Endothelial cell of umbilical vein (primary cell): ENCODE measurements at regions not wholly inside any gene's neighbourhood (a gene's known extent, or its start where the extent isn't known, plus 50 kb on each side); places are given as distances from the start of the nearest gene placed in this dataset.

ENCODE experiments used
- EZH2 ChIP-seq: IDR thresholded peaks from 2 replicates; pipeline ENCODE4 v1.6.1; 2012; ENCODE audit warnings: borderline replicate concordance, low read depth, mild to moderate bottlenecking, moderate library complexity, low read length, inconsistent platforms; ENCODE audit not compliant: severe bottlenecking
- FOS ChIP-seq: IDR thresholded peaks from 2 replicates; pipeline ENCODE4 v1.6.1; 2011; ENCODE audit warnings: mild to moderate bottlenecking, low read length, moderate library complexity, borderline replicate concordance; ENCODE audit not compliant: insufficient read depth
- JUN ChIP-seq: IDR thresholded peaks from 2 replicates; pipeline ENCODE4 v1.6.1; 2011; ENCODE audit warnings: borderline replicate concordance, low read depth; ENCODE audit not compliant: insufficient read length, insufficient read depth
- MYC ChIP-seq: IDR thresholded peaks from one replicate; pipeline ENCODE4 v1.6.1; 2011; ENCODE audit warnings: mild to moderate bottlenecking, low read depth, low read length
- POLR2A ChIP-seq: IDR thresholded peaks from 2 replicates; pipeline ENCODE4 v1.6.1; 2012; ENCODE audit warnings: low read depth, mild to moderate bottlenecking, control low read depth, low read length
- POLR2AphosphoS5 ChIP-seq: IDR thresholded peaks from 2 replicates; pipeline ENCODE4 v1.6.1; 2012; ENCODE audit warnings: low read depth, mild to moderate bottlenecking, control low read depth, low read length, moderate library complexity; ENCODE audit not compliant: insufficient read depth
- TF ChIP-seq, protein P1 (sequence below): IDR thresholded peaks from 2 replicates; pipeline ENCODE4 v1.6.1; 2011; ENCODE audit not compliant: insufficient read depth, insufficient read length
- TF ChIP-seq, protein P2 (sequence below), 2 donors: IDR thresholded peaks; 1 replicate in 1 of 2; 2 replicates in 1 of 2; pipeline ENCODE4 v1.5.1; 2011; ENCODE audit warnings: low read length in 2 of 2, mild to moderate bottlenecking in 2 of 2, moderate library complexity in 2 of 2, control low read depth in 1 of 2, inconsistent platforms in 1 of 2, low read depth in 1 of 2; ENCODE audit not compliant: insufficient read depth in 1 of 2; ENCODE audit errors: extremely low read depth in 1 of 2

DNA sequence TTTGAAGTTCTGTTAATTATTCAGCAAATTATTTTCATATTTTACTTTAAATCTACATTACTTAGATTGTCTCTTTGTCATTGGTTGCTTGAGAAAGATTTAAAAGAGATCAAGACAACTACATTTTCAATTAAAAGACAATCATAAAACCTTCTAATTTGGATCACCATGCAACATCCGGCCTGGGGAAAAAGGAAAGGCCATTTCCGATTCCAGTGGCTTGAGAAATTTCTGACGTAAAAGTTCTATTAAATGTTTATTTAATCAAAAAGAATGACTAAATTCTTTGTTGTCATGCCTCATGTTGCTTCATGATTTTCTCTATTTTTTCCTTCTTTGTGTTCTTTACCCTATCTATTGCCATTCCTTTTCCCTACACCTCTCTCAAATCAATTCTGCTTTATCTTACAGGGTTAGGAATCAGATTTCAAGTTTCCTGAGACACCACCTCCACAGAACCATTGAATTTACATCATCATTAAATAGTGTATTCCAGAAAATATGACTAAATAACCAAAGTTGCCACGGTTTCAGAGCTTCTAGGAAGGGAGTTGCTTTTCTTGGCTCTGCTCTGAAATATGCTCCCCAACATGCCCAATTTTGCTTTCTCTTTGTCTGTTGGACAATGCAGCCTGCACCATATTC lies 124.6 kb upstream of the ACSL4 start:
- TF ChIP-seq, protein P1, sequence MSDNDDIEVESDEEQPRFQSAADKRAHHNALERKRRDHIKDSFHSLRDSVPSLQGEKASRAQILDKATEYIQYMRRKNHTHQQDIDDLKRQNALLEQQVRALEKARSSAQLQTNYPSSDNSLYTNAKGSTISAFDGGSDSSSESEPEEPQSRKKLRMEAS: no peak
- no peak for TF ChIP-seq POLR2A
- no peak for TF ChIP-seq MYC
- TF ChIP-seq, protein P2, sequence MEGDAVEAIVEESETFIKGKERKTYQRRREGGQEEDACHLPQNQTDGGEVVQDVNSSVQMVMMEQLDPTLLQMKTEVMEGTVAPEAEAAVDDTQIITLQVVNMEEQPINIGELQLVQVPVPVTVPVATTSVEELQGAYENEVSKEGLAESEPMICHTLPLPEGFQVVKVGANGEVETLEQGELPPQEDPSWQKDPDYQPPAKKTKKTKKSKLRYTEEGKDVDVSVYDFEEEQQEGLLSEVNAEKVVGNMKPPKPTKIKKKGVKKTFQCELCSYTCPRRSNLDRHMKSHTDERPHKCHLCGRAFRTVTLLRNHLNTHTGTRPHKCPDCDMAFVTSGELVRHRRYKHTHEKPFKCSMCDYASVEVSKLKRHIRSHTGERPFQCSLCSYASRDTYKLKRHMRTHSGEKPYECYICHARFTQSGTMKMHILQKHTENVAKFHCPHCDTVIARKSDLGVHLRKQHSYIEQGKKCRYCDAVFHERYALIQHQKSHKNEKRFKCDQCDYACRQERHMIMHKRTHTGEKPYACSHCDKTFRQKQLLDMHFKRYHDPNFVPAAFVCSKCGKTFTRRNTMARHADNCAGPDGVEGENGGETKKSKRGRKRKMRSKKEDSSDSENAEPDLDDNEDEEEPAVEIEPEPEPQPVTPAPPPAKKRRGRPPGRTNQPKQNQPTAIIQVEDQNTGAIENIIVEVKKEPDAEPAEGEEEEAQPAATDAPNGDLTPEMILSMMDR (IDR thresholded peaks at IDR 0.05; ENCODE audit: extremely low read depth in 1 of 2, insufficient read depth in 1 of 2, low read depth in 1 of 2, low read length in 2 of 2): no peak
- no peak for TF ChIP-seq JUN
- TF ChIP-seq POLR2AphosphoS5: no peak
- no peak for TF ChIP-seq EZH2
- TF ChIP-seq FOS: no peak
